DND-41 (cell line): ENCODE measurements at regions not wholly inside any gene's neighbourhood (a gene's known extent, or its start where the extent isn't known, plus 50 kb on each side); places are given as distances from the start of the nearest gene placed in this dataset.

ENCODE experiments used
- ATAC-seq: fragments of 200-7000 bp; cut with Tn5 transposase; 3 replicates; pipeline ENCODE4 v1.9.1; 2021; ENCODE audit warnings: low read depth; ENCODE audit not compliant: insufficient read depth
- DNase-seq: peaks from one replicate; pipeline ENCODE4 v3.0.0-alpha.2; 2020
- H2AFZ ChIP-seq: 2 replicates; pipeline ENCODE4 v1.6.0; 2012; ENCODE audit warnings: low read depth, low read length
- H3K27ac ChIP-seq: 2 replicates; pipeline ENCODE4 v1.5.1; 2012; ENCODE audit warnings: low read length, inconsistent platforms
- H3K27me3 ChIP-seq: fragments of 200-600 bp; sonication (generic); 2 replicates; pipeline ENCODE4 v1.6.0; 2012; ENCODE audit warnings: low read length, mild to moderate bottlenecking, inconsistent platforms; ENCODE audit not compliant: insufficient read depth, poor library complexity
- H3K36me3 ChIP-seq: 2 replicates; pipeline ENCODE4 v1.5.1; 2012; ENCODE audit warnings: low read length, inconsistent platforms; ENCODE audit not compliant: insufficient read depth
- H3K4me1 ChIP-seq: 2 replicates; pipeline ENCODE4 v1.5.1; 2012; ENCODE audit warnings: mild to moderate bottlenecking, low read length; ENCODE audit not compliant: insufficient read depth
- H3K4me2 ChIP-seq: 2 replicates; pipeline ENCODE4 v1.6.0; 2012; ENCODE audit warnings: mild to moderate bottlenecking, moderate library complexity, low read length, inconsistent platforms; ENCODE audit not compliant: insufficient read depth
- H3K4me3 ChIP-seq, 2 experiments: fragments of 200-600 bp in 1 of 2; shearing (Covaris generic) in 1 of 2; 2 replicates each; pipeline ENCODE4 v1.5.1; 2012 to 2016; ENCODE audit warnings: inconsistent platforms in 2 of 2, low read length in 2 of 2, mild to moderate bottlenecking in 2 of 2, low read depth in 1 of 2, moderate library complexity in 1 of 2
- H3K79me2 ChIP-seq: 2 replicates; pipeline ENCODE4 v1.6.0; 2012; ENCODE audit warnings: low read length, inconsistent platforms; ENCODE audit not compliant: insufficient read depth
- H3K9ac ChIP-seq: 2 replicates; pipeline ENCODE4 v1.6.0; 2012; ENCODE audit warnings: low read depth, mild to moderate bottlenecking, inconsistent platforms, low read length, moderate library complexity
- H3K9me3 ChIP-seq: 2 replicates; pipeline ENCODE4 v1.5.1; 2012; ENCODE audit warnings: low read length, moderate library complexity, mild to moderate bottlenecking, inconsistent platforms; ENCODE audit not compliant: insufficient read depth, severe bottlenecking
- H4K20me1 ChIP-seq: 2 replicates; pipeline ENCODE4 v1.6.0; 2012; ENCODE audit warnings: low read length; ENCODE audit not compliant: insufficient read depth
- CTCF ChIP-seq: IDR thresholded peaks from 2 replicates; pipeline ENCODE4 v1.5.1; 2012; ENCODE audit warnings: borderline replicate concordance, low read length, moderate library complexity, mild to moderate bottlenecking; ENCODE audit not compliant: poor library complexity, severe bottlenecking; ENCODE audit errors: extremely low read depth
- EZH2 ChIP-seq: IDR thresholded peaks from 3 replicates; pipeline ENCODE4 v1.6.1; 2012; ENCODE audit warnings: borderline replicate concordance, low read depth, mild to moderate bottlenecking, moderate library complexity, low read length, inconsistent platforms; ENCODE audit not compliant: severe bottlenecking

GRCh38 chr9:95819636-95820035 lies 55.9 kb upstream of the ERCC6L2 start:
- no peak for DNase-seq
- H4K20me1 ChIP-seq = no peaks in the 10 kb centered on the region
- H3K4me1 ChIP-seq = no peaks in the 10 kb centered on the region

GRCh38 chr9:95817205-95817604 lies 58.3 kb upstream of the ERCC6L2 start:
- TF ChIP-seq CTCF (no peak), EZH2 (no peak)
- H3K79me2 ChIP-seq = no peaks in the 10 kb centered on the region
- ATAC-seq (no peak), DNase-seq (no peak)
- H3K4me1 ChIP-seq = no peaks in the 10 kb centered on the region
- H2AFZ ChIP-seq = no peak overlapping the region
- no peak overlapping the region for H3K4me3 ChIP-seq
- H3K4me2 ChIP-seq = no peak overlapping the region
- no peak overlapping the region for H3K9ac ChIP-seq
- no peaks in the 10 kb centered on the region for H3K36me3 ChIP-seq
- no peaks in the 10 kb centered on the region for H3K27me3 ChIP-seq
- no peaks in the 10 kb centered on the region for H3K9me3 ChIP-seq
- H3K27ac ChIP-seq = no peak overlapping the region
- no peaks in the 10 kb centered on the region for H4K20me1 ChIP-seq

More at GRCh38 chr9:95819636-95820035, 55.9 kb upstream of the ERCC6L2 start:
- no peak for ATAC-seq
- TF ChIP-seq CTCF (no peak), EZH2 (no peak)
- H3K27me3 ChIP-seq = no peaks in the 10 kb centered on the region
- H3K4me3 ChIP-seq = no peak overlapping the region
- H3K27ac ChIP-seq = no peak overlapping the region
- H2AFZ ChIP-seq = no peak overlapping the region
- no peak overlapping the region for H3K9ac ChIP-seq
- H3K9me3 ChIP-seq = no peaks in the 10 kb centered on the region
- no peaks in the 10 kb centered on the region for H3K36me3 ChIP-seq
- H3K79me2 ChIP-seq = no peaks in the 10 kb centered on the region
- H3K4me2 ChIP-seq = no peak overlapping the region

GRCh38 chr9:95816716-95817115 lies 58.8 kb upstream of the ERCC6L2 start:
- no peaks in the 10 kb centered on the region for H3K4me1 ChIP-seq
- no peak for ATAC-seq
- no peak overlapping the region for H2AFZ ChIP-seq
- H3K27ac ChIP-seq = no peak overlapping the region
- no peak overlapping the region for H3K4me2 ChIP-seq
- no peak for DNase-seq
- TF ChIP-seq CTCF (no peak), EZH2 (no peak)
- no peaks in the 10 kb centered on the region for H3K9me3 ChIP-seq
- no peak overlapping the region for H3K9ac ChIP-seq
- H3K79me2 ChIP-seq = no peaks in the 10 kb centered on the region
- H3K4me3 ChIP-seq = no peak overlapping the region
- no peaks in the 10 kb centered on the region for H3K36me3 ChIP-seq
- no peaks in the 10 kb centered on the region for H4K20me1 ChIP-seq
- no peaks in the 10 kb centered on the region for H3K27me3 ChIP-seq

GRCh38 chr9:95815961-95816360 lies 59.5 kb upstream of the ERCC6L2 start:
- H3K4me3 ChIP-seq = no peak overlapping the region
- no peaks in the 10 kb centered on the region for H3K27me3 ChIP-seq
- H2AFZ ChIP-seq = no peak overlapping the region
- no peak overlapping the region for H3K27ac ChIP-seq
- H4K20me1 ChIP-seq = no peaks in the 10 kb centered on the region
- no peaks in the 10 kb centered on the region for H3K79me2 ChIP-seq
- TF ChIP-seq CTCF (no peak), EZH2 (no peak)
- DNase-seq (no peak), ATAC-seq (no peak)
- no peaks in the 10 kb centered on the region for H3K36me3 ChIP-seq
- H3K4me2 ChIP-seq = no peak overlapping the region
- H3K9ac ChIP-seq = no peak overlapping the region
- H3K4me1 ChIP-seq = no peaks in the 10 kb centered on the region
- no peaks in the 10 kb centered on the region for H3K9me3 ChIP-seq
